ENCODE measurements at regions not wholly inside any gene's neighbourhood (a gene's known extent, or its start where the extent isn't known, plus 50 kb on each side); places are given as distances from the start of the nearest gene placed in this dataset.
"Not testable (repeated sequence)": the region's sequence is repeated elsewhere in the genome, so short reads cannot be mapped to it uniquely, and the experiment has no call there.

GRCh38 chr5:56409331-56410190, 176.4 kb upstream of the ANKRD55 start:
- no peak for DNase-seq

GRCh38 chr5:56406838-56407237, 173.7 kb upstream of the ANKRD55 start:
- DNase-seq = no peak

- DNase-seq = no peak
These were observed 173.1 kb upstream of the ANKRD55 start for GRCh38 chr5:56406221-56406620.

GRCh38 chr5:56405116-56405908, 172.2 kb upstream of the ANKRD55 start:
- no peak for DNase-seq

GRCh38 chr5:56402266-56403220, 169.4 kb upstream of the ANKRD55 start:
- DNase-seq = no peak

GRCh38 chr5:56397796-56398195, 164.7 kb upstream of the ANKRD55 start:
- DNase-seq = not testable (repeated sequence)

GRCh38 chr5:56396634-56397033, 163.5 kb upstream of the ANKRD55 start:
- DNase-seq = no peak

- no peak for DNase-seq
These were observed 156.1 kb upstream of the ANKRD55 start for GRCh38 chr5:56389261-56389660.

- DNase-seq = no peak
These were observed 155.3 kb upstream of the ANKRD55 start for GRCh38 chr5:56388229-56388985.

- DNase-seq = no peak
These were observed 152.9 kb upstream of the ANKRD55 start for GRCh38 chr5:56386046-56386445.

- DNase-seq = no peak
These were observed 151.1 kb upstream of the ANKRD55 start for GRCh38 chr5:56384186-56384585.

GRCh38 chr5:56383761-56384160, 150.6 kb upstream of the ANKRD55 start:
- DNase-seq = no peak

- DNase-seq = no peak
These were observed 149.8 kb upstream of the ANKRD55 start for GRCh38 chr5:56382896-56383295.

- DNase-seq = no peak
These were observed 144.4 kb upstream of the ANKRD55 start for GRCh38 chr5:56377573-56377972.

GRCh38 chr5:56376128-56376527, 143.0 kb upstream of the ANKRD55 start:
- DNase-seq = no peak

- no peak for DNase-seq
These were observed 141.9 kb upstream of the ANKRD55 start for GRCh38 chr5:56375011-56375410.

- DNase-seq = not testable (repeated sequence)
These were observed 139.4 kb upstream of the ANKRD55 start for GRCh38 chr5:56372491-56372890.

- DNase-seq = no peak
These were observed 136.3 kb upstream of the ANKRD55 start for GRCh38 chr5:56369361-56369811.

- DNase-seq = no peak
These were observed 134.6 kb upstream of the ANKRD55 start for GRCh38 chr5:56367748-56368147.

- no peak for DNase-seq
These were observed 133.9 kb upstream of the ANKRD55 start for GRCh38 chr5:56366986-56367385.

- no peak for DNase-seq
These were observed 128.3 kb upstream of the ANKRD55 start for GRCh38 chr5:56361398-56361797.

GRCh38 chr5:56360816-56361215, 127.7 kb upstream of the ANKRD55 start:
- no peak for DNase-seq

Measured in stimulated activated CD4-positive, alpha-beta T cell treated with anti-CD3 and anti-CD28 coated beads, Interleukin-2, amount 100 ng/mL, for 48 hours (primary cell).